HUES48 (cell line): ENCODE measurements at regions not wholly inside any gene's neighbourhood (a gene's known extent, or its start where the extent isn't known, plus 50 kb on each side); places are given as distances from the start of the nearest gene placed in this dataset.
"Not testable (repeated sequence)": the region's sequence is repeated elsewhere in the genome, so short reads cannot be mapped to it uniquely, and the experiment has no call there.

Experiments used
- H3K27ac ChIP-seq: one replicate; pipeline ENCODE4 v1.7.0; 2013; ENCODE audit warnings: low read depth, low read length, inconsistent platforms
- H3K27me3 ChIP-seq: 2 replicates; pipeline ENCODE4 v1.6.1; 2013; ENCODE audit warnings: mild to moderate bottlenecking, low read length; ENCODE audit not compliant: control insufficient read depth, insufficient read depth
- H3K36me3 ChIP-seq: 2 replicates; pipeline ENCODE4 v1.6.1; 2013; ENCODE audit warnings: low read length; ENCODE audit not compliant: control insufficient read depth, insufficient read depth
- H3K4me1 ChIP-seq: 2 replicates; pipeline ENCODE4 v1.6.1; 2013; ENCODE audit warnings: mild to moderate bottlenecking, low read length; ENCODE audit not compliant: control insufficient read depth, insufficient read depth
- H3K4me3 ChIP-seq: 2 replicates; pipeline ENCODE4 v1.5.1; 2013; ENCODE audit warnings: mild to moderate bottlenecking, low read depth, low read length
- H3K9ac ChIP-seq: 2 replicates; pipeline ENCODE4 v1.6.1; 2013; ENCODE audit warnings: mild to moderate bottlenecking, low read depth, low read length, moderate library complexity
- H3K9me3 ChIP-seq: 2 replicates; pipeline ENCODE4 v1.6.1; 2013; ENCODE audit warnings: low read length; ENCODE audit not compliant: control insufficient read depth, insufficient read depth

GRCh38 chr13:86357106-86357505 is 557.9 kb upstream of the SLITRK6 start:
- H3K4me3 ChIP-seq, result no peak overlapping the region
- no peak overlapping the region for H3K27ac ChIP-seq
- no peaks in the 10 kb centered on the region for H3K36me3 ChIP-seq
- H3K27me3 ChIP-seq, result no peaks in the 10 kb centered on the region
- no peaks in the 10 kb centered on the region for H3K9me3 ChIP-seq
- no peak overlapping the region for H3K9ac ChIP-seq
- peaks cover 7% of the 10 kb centered on the region; the same call in 1 of the 2 replicates for H3K4me1 ChIP-seq

DNA sequence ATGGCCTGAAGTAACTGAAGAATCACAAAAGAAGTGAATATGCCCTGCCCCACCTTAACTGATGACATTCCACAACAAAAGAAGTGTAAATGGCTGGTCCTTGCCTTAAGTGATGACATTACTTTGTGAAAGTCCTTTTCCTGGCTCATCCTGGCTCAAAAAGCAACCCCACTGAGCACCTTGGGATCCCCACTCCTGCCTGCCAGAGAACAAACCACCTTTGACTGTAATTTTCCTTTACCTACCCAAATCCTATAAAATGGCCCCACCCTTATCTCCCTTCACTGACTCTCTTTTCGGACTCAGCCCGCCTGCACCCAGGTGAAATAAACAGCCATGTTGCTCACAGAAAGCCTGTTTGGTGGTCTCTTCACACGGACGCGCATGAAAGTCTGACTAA is 564.5 kb upstream of the SLITRK6 start:
- not testable (repeated sequence) for H3K4me3 ChIP-seq, H3K27me3 ChIP-seq, H3K9me3 ChIP-seq, H3K9ac ChIP-seq, H3K36me3 ChIP-seq
- Histone ChIP-seq H3K27ac (peak overlapping the region; percentile 56), H3K4me1 (peaks cover 10% of the 10 kb centered on the region)

DNA sequence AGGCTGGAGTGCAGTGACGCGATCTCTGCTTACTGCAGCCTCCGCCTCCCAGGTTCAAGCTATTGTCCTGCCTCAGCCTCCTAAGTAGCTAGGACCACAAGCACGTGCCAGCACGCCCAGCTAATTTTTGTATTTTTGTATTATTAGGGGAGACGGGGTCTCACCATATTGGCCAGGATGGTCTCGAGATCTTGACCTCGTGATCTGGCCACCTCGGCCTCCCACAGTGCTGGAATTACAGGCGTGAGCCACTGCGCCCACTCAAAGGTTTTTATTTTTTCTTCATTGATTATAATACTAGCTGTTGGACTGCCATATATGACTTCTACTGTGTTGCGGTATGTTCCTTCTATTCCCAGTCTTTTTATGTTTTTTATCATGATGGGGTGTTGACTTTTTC is 569.7 kb upstream of the SLITRK6 start:
- H3K9ac ChIP-seq, result no peak overlapping the region
- H3K4me1 ChIP-seq, result peaks cover 9% of the 10 kb centered on the region
- H3K4me3 ChIP-seq, result no peak overlapping the region
- no peaks in the 10 kb centered on the region for H3K27me3 ChIP-seq
- no peaks in the 10 kb centered on the region for H3K9me3 ChIP-seq
- H3K36me3 ChIP-seq, result no peaks in the 10 kb centered on the region
- H3K27ac ChIP-seq, result no peak overlapping the region

GRCh38 chr13:86377451-86377850 is 578.2 kb upstream of the SLITRK6 start:
- no peak overlapping the region for H3K9ac ChIP-seq
- no peaks in the 10 kb centered on the region for H3K36me3 ChIP-seq
- H3K27ac ChIP-seq, result no peak overlapping the region
- H3K9me3 ChIP-seq, result no peaks in the 10 kb centered on the region
- H3K4me3 ChIP-seq, result no peak overlapping the region
- H3K27me3 ChIP-seq, result no peaks in the 10 kb centered on the region
- H3K4me1 ChIP-seq, result no peaks in the 10 kb centered on the region

DNA sequence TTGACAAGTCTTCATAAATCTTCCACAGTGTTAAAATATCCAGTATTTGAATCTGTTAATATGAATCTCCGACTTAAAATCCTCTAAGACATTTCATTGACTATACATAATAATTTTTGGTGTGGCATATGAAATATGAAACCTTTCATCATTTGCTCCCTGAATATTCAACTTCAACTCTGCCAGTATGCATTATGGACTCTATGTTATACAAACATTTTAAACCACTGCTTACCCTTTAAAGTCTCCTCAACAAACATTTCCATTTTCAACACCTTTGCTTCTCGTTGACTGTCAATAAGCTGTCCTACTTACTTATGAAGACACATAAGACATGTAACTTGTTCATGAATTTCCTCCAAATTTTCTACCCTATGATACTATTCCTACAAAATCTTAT is 579.4 kb upstream of the SLITRK6 start:
- no peaks in the 10 kb centered on the region for H3K4me1 ChIP-seq
- H3K9me3 ChIP-seq, result no peaks in the 10 kb centered on the region
- H3K36me3 ChIP-seq, result no peaks in the 10 kb centered on the region
- H3K4me3 ChIP-seq, result no peak overlapping the region
- H3K27me3 ChIP-seq, result no peaks in the 10 kb centered on the region
- H3K27ac ChIP-seq, result no peak overlapping the region
- no peak overlapping the region for H3K9ac ChIP-seq

DNA sequence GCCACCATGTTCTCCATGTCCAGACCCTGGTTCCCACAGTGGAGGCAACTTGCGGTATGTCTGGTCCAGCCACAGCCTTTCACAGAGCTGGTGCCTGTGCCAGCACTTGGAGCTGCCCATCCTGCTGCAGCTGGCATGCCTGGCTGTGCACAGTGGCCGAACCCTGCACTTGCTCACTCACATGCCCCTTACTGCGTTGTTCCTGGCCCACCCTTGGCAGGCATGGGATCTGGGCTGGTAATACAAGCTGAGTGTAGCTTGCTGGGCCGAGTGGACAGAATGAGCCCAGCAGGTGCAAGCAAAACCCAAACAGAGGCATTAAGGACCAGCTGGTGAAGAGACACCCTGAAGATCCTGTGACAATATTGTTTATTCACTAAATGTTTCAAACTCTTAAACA is 583.9 kb upstream of the SLITRK6 start:
- H3K4me3 ChIP-seq, result no peak overlapping the region
- H3K27me3 ChIP-seq, result no peaks in the 10 kb centered on the region
- no peak overlapping the region for H3K27ac ChIP-seq
- H3K4me1 ChIP-seq, result no peaks in the 10 kb centered on the region
- no peaks in the 10 kb centered on the region for H3K36me3 ChIP-seq
- H3K9ac ChIP-seq, result no peak overlapping the region
- no peaks in the 10 kb centered on the region for H3K9me3 ChIP-seq

DNA sequence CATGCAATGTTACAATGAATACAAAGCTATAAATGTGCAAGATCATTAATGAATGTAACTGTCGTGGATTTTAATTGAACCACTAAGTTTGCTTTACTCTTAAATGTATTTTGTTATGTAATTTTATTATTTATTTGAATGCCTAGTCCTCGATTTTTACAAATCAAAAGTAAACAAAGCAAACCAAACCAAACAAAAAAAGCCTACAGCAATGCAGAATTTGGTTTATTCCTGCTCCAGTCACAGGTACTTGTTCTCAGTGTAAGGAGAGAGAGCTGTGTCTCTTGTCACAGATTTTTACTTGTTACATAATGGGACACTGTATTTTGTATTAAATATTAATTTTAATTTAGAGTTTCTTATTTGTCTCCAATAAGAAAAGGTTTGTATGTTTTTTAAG is 584.3 kb upstream of the SLITRK6 start:
- Histone ChIP-seq H3K4me3 (no peak overlapping the region), H3K36me3 (no peaks in the 10 kb centered on the region), H3K9me3 (no peaks in the 10 kb centered on the region), H3K27me3 (no peaks in the 10 kb centered on the region), H3K27ac (no peak overlapping the region), H3K4me1 (no peaks in the 10 kb centered on the region), H3K9ac (no peak overlapping the region)

GRCh38 chr13:86397635-86398034 is 598.4 kb upstream of the SLITRK6 start:
- peaks cover 4% of the 10 kb centered on the region; the same call in 1 of the 2 replicates for H3K4me1 ChIP-seq
- no peak overlapping the region for H3K27ac ChIP-seq
- no peak overlapping the region for H3K4me3 ChIP-seq
- H3K27me3 ChIP-seq, result no peaks in the 10 kb centered on the region
- no peaks in the 10 kb centered on the region for H3K36me3 ChIP-seq
- H3K9me3 ChIP-seq, result no peaks in the 10 kb centered on the region
- no peak overlapping the region for H3K9ac ChIP-seq

DNA sequence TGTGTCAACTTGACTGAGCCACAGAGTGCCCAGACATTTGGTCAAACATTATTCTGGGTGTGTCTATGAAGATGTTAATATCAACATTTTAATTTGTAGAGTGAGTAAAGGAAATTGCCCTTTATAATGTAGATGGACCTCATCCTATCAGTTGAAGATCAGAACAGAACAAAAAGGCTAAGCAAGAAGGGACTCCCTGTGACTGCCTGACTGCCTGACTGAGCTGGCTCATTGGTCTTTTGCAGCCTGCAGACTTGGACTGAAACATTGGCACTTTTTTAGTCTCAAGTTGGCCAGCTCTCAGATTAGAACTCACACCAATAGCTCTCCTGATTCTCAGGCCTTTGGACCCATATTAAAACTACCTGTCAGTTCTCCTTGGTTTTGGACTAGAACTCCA is 600.4 kb upstream of the SLITRK6 start:
- no peaks in the 10 kb centered on the region for H3K36me3 ChIP-seq
- H3K9me3 ChIP-seq, result no peaks in the 10 kb centered on the region
- H3K4me1 ChIP-seq, result peaks cover 4% of the 10 kb centered on the region; the same call in 1 of the 2 replicates
- no peak overlapping the region for H3K27ac ChIP-seq
- no peak overlapping the region for H3K9ac ChIP-seq
- H3K27me3 ChIP-seq, result no peaks in the 10 kb centered on the region
- no peak overlapping the region for H3K4me3 ChIP-seq

DNA sequence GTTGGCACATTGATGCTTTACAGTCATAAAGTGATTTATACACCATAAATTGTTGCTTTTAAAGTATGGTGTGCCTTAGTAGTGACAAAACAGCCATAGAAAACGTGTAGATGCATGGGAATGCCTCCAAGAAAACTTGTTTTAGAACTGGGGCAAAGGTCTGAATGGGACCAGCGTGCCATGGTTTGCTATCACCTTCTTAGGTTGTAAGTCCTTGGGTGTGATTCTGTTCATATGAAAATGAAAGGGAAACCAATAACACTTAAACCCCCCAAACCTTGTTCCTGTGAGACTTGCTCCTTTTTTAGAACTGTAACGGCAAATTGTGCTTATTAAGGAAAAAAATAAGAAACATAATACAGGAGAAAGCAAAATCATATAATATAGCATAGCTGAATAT is 603.3 kb upstream of the SLITRK6 start:
- H3K4me1 ChIP-seq, result peaks cover 4% of the 10 kb centered on the region; the same call in 1 of the 2 replicates
- no peak overlapping the region for H3K27ac ChIP-seq
- H3K9ac ChIP-seq, result no peak overlapping the region
- H3K9me3 ChIP-seq, result no peaks in the 10 kb centered on the region
- H3K27me3 ChIP-seq, result no peaks in the 10 kb centered on the region
- no peaks in the 10 kb centered on the region for H3K36me3 ChIP-seq
- no peak overlapping the region for H3K4me3 ChIP-seq

DNA sequence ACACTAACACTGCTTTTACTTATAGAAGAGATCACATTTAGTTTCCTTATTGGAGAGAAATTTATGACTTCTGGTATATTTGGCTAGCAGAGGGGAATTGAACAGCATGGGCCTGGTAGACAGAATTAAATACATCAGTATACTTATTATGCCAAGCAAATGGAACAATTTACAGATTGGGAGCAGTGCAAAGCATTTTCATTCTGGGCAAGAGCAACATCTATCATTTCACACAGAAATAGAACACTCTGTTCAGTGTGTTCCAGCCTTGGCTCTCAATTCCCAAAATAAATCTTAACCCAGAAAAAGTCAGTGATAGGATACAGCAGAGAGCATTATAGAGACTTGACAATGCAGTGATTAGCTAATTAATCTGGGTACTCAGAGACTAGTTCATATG is 604.0 kb upstream of the SLITRK6 start:
- no peaks in the 10 kb centered on the region for H3K9me3 ChIP-seq
- no peaks in the 10 kb centered on the region for H3K27me3 ChIP-seq
- H3K4me3 ChIP-seq, result no peak overlapping the region
- H3K36me3 ChIP-seq, result no peaks in the 10 kb centered on the region
- H3K27ac ChIP-seq, result no peak overlapping the region
- H3K4me1 ChIP-seq, result peaks cover 4% of the 10 kb centered on the region; the same call in 1 of the 2 replicates
- H3K9ac ChIP-seq, result no peak overlapping the region
